ENCODE measurements at regions not wholly inside any gene's neighbourhood (a gene's known extent, or its start where the extent isn't known, plus 50 kb on each side); places are given as distances from the start of the nearest gene placed in this dataset.

DNA sequence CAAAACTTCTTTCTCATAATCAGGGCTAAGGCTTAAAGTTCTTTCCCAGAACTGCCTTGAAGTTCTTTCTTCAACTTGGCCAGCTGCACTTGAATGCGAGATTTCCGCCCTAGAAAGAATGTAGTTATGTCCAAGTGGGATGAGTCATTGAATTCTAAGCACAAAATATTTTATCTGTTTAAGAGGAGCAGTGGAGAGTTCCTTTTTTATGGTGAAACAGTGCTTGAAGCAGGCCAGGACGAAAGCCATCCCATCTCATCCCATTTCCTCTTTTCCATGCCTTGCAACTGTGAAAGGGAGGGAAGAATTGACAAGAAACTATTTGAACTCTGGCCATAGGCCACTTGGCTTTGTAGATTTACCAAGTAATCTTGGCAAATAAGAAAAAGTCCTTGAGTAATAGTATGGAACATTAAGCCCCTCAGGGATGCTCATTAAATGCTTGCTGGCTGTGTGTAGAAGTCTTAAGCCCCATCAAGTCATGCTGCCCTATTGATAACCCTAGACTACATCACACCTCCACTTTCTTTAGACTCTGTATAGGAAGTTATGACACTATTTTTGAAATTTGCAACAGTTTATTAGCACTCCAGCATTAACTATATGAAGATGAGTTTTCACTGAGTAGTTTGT is 174.5 kb downstream of the KCTD12 start:
- DNase-seq (ENCODE audit: low spot score) = no peak

DNA sequence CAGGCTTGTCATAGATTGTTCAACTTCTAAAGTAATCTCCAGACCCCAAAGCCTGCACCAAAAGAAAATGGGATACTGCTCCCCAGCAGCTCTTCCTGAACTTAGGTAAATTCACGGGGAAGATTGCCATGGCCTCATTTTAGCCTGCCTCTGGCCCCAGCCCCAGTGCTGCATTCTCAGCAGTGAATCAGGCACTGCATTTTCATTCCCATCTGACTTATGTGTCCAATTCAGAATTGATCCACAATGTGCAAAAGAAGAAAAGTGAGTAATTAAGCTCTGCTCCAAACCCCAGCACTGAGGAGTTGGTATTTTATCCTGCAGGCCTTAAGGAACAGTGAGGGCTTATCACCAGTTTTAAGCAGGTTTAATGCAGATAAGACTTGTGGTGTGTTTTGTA is 176.4 kb downstream of the KCTD12 start:
- DNase-seq (ENCODE audit: low spot score) = no peak

DNA sequence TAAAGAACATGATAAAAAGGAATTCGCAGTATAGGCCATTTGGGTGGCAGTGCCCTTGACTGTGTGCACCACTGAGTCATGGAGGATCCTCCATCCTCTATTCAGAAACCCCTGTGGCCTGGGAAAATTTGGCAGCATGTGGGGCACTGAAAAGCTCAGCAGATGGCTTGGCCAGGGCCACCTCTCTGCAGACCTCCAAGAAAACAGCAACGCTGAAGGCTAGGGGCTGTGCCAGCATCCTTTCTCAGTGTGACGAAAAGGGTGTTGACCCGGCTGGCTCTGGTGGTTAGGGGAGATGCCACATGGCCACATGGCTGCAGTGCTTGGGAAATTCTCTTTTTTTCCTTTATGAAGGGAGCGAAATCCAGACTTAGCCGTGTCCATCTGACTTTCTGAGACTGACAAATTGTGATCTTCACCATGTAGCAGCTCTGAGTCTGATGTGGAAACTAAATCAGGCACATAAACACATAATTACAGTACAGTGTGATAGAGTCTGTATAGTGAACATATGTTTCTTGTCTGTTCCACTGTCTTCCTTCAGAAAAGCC is 178.0 kb downstream of the KCTD12 start:
- no peak for DNase-seq (ENCODE audit: low spot score)

DNA sequence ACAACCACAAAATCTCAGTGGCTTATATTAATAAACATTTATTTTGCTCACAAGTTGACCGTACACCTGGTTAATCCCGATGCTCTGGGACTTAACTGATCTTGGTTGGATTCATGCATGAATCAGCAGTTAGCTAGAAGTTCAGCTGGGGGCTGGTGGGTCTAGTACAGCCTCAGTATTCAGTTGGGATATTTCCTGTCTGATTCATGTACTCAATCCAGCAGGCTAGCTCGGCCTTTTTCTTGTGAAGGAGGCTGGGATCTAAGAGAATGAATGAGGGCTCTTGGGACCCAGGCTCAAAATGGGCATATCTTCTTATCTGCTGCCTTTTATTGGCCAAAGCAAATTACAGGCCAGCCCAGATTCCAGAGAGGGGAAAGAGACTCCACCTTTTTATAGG is 178.8 kb downstream of the KCTD12 start:
- no peak for DNase-seq (ENCODE audit: low spot score)

DNA sequence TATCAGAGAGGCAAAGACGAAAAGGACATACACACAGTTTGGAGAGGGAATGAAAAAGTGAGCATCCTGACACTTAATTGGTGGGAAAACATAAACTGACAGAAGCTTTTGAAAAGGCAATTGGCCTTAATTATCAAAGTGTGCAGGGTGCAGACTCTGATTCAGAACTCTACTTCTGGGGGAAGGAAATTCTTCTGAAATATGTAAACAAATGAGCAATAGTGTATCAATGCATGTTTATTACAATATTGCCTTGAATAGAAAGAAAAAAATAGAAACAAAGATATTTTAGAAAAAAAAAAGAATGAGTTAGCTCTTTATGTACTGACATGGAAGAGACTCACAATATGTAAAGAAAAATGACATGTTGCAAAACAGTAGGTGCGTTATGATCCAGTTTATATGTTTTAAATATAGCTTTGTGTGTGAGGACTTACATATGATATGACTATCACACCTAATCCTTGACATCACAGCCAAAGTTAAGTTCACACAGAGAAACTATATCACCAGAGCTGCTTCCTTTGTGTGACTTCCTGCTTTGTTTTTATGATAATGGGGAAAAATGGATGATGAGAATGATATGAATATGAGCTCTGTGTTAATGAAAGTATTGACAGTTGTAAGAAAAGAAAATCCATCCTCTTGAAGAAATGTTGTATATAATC is 182.4 kb downstream of the KCTD12 start:
- DNase-seq (ENCODE audit: low spot score) = no peak

DNA sequence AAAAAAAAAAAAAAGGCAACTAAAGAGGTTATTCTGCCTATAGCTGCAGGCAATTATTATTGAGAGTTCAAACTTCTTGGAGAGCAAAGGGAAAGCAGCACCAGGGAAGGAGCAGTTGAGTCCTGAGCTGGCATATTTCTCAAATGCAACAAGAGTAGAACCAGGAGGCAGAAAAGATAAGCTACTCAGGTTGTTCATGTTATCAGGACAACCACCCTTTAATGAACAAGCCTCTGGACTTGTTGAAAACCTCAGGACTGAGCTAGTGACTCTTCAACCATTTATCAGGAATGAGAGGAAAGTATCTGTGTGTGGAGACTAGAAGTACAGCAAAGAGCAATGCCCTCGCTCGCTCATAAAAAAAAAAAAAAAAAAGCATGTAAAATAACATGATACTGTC is 183.0 kb downstream of the KCTD12 start:
- DNase-seq (ENCODE audit: low spot score) = no peak

DNA sequence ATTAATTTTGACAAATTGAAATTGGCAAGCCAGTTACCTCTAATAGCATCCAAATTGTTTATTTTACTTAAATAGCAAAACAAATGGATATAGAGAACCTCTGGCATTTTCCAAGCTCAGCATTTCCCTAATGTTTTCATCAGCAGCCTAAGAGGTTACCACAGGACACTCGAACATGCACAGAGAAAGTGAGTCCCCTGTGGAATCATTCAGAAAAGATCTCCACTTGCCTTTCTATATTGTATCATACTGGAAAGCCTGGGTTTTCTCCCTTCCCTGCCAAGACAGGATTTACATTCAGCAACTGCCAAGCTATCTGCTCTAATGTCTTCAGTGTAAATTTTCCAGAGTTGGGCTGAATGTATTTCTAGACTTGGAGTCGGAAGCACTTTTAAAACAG is 188.9 kb downstream of the KCTD12 start:
- no peak for DNase-seq (ENCODE audit: low spot score)

DNA sequence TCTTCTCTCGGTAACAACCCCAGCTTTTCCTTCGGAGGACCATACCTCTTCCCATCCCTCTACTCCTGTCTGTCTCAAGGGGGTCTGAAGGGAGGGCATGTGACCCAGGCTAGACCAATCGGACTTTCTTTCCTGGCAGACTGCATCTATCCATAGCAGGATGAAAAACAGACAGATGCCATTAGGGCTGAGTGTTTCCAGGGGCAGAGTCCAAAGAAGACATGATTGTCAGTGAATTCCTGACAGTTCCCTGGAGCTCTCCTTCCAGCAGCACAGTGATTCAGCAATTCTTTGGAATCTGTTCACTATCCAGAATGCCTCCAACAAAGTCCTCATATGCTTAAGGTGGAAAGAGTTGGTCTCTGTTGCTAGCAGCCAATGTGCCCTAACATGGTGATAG is 189.8 kb downstream of the KCTD12 start:
- no peak for DNase-seq (ENCODE audit: low spot score)

DNA sequence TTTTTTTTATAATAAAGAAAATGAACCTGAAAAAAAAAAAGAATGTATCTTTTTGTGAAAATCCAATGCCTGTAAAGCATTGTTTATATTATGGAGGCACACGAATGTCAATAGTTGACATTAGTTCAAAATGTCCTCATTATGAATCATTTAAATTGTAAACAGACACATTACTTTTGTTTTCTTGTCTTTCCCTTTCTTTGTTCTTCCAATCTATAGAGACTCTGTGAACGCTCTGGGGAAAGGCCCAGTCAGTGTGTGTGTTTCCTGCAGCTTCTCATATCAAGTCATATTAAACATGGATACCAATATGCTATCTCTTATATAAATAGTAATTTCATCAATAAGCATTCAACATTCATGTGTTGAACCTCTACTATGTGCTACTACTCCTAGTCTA is 193.1 kb downstream of the KCTD12 start:
- no peak for DNase-seq (ENCODE audit: low spot score)

DNA sequence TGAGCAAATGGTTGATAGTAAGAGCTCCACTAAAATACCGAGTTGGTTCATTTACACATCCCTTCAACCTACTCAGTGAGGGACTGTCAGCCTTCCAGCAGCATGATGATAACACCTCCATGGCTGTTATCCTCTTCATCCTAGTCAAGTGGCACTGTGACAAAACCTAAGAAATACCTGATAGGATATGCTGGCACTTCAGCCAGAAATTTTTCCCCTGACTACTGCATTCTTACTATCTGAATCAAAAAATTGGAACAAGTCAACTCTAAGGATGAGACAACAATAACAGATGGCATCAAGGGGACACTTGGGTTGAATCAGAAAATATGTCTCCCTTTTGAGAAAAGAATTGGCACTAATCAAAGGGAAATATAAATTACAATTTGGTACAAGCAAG is 193.9 kb downstream of the KCTD12 start:
- DNase-seq (ENCODE audit: low spot score) = no peak

DNA sequence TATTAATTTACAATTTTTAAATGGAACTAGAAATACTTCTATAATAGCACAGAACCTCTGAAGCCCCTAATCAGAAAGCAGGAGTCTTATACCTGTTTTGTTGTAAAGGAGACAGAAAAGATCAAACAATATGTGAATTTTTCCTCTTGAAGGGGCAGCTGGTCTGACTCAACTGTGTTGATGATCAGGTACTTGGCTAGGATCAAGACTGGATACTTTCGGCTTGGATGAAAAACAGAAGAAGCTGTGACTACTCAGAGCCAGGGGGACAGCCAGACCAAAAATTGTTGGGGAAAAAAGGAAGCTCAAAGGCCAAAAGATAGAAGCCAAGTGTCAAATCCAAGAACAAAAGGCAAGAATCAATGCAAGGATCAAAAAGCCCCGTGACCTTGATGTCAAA is 195.6 kb downstream of the KCTD12 start:
- no peak for DNase-seq (ENCODE audit: low spot score)

DNA sequence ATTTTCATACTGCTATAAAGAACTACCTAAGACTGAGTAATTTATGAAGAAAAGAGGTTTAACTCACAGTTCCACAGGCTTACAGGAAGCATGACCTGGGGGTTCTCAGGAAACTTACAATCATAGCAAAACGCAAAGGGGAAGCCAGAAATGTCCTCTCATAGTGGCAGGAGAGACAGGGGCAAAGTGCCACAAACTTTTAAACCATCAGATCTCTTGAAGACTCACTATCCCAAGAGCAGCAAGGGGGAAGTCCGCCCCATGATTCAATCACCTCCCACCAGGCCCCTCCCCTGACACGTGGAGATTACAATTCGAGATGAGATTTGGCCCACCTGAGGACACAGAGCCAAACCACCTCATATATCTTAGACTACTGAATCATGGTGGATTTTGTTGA is 198.7 kb downstream of the KCTD12 start:
- DNase-seq (ENCODE audit: low spot score) = no peak

DNA sequence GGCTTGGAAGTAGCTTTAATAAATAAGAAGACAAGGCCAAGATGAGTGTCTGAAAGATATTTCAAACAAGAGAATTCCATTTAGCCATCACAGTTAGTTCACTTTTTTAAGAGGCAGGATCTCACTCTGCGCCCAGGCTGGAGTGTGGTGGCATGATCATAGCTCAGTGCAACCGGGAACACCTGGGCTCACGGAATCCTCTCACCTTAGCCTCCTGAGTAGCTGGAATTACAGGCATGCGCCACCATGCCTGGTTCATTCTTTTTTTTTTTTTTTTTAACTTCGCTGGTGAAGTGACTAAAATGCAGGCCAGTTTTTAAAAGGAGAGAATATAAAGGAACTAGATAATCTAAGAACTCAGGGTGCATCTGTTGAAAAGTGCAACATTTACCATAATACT is 200.3 kb downstream of the KCTD12 start:
- DNase-seq (ENCODE audit: low spot score) = no peak

DNA sequence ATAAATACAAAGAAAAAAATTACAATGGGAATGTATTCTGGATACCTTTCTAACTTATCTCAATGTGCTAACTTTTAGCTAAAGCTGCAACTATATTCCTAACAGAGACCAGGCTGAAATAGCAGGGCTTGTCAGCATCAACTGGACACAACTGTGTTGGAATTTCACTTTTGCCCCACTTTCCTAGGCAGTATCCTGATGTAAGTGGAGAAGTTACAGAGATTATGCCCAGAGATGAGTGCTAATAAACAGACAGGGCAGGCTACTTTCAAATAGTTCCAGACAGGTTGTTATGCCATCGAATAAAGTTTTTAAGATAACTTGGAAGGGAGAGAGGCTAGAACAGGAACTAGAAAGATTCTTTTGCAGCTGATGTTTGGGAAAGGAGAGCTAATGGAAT is 201.9 kb downstream of the KCTD12 start:
- DNase-seq (ENCODE audit: low spot score) = no peak

DNA sequence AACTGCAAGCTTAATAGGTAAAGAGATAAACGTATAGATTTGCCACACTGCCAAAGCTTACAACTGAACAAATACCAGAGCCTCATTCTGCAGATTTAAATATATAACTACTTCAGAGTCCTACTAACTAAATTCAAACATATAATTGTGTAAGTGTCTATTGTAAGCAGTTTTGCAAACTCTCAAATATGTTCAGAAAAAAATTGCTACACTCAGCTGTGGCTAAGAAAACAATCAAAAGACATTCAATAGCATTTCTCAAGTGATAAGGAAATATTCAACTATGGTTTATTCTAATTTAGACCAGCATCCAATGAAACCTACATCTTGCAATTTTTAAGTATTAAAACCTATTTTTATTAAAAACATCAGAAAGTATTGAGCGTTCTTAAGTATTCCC is 202.4 kb downstream of the KCTD12 start:
- no peak for DNase-seq (ENCODE audit: low spot score)

DNA sequence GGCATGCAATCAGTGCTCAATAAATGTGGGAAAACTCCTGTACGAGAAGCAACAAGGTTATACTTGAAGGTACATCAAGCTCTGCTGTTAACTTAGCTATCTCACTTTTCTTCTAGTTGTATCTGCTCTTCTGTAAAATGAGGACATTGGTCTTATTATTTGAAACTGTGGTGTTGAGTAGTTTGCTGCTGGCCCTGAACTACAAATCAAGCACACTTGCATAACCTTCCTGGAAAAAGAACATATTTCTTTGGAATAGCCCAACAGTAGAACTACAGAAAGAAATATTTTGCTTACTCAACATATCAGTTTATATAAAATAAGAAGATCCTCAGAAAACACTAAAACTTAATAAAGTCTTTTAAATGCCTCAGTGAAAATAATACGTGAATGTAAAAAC is 203.0 kb downstream of the KCTD12 start:
- no peak for DNase-seq (ENCODE audit: low spot score)

DNA sequence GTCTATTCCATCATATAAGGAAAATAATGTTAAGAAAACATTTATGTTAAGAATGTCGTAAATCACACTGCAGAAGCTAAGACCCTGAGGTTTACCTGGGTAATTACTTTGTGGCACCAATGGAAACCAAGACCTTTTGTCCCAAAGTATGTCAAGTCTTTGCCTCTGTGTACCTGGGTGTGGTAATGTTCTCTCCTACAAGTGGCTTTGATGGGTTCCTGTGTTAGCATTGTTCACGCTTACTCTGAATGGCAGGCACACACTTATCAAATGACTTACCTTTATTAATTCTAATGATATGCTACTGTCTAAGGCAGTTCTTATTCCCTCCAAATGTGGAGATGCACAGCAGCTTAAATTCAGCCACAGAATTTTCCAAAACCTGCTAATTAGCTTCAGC is 206.1 kb downstream of the KCTD12 start:
- no peak for DNase-seq (ENCODE audit: low spot score)

DNA sequence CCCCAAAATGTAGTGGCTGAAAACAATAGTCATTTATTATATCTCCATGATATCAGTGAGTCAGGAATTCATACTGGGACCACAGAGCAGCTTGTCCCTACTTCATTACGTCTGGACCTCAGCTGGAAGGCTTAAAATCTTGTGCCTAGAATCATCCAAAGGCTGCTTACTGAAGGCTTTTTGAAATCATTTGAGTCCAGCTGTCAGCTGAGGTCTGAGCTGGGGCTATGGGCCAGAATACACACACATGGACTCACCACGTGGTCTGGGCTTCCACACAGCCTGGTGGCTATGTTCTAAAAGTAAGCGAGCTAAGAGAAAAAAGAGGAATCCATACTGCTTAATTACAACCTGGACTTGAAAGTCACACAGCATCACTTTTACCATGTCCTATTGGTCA is 209.2 kb downstream of the KCTD12 start:
- no peak for DNase-seq (ENCODE audit: low spot score)

DNA sequence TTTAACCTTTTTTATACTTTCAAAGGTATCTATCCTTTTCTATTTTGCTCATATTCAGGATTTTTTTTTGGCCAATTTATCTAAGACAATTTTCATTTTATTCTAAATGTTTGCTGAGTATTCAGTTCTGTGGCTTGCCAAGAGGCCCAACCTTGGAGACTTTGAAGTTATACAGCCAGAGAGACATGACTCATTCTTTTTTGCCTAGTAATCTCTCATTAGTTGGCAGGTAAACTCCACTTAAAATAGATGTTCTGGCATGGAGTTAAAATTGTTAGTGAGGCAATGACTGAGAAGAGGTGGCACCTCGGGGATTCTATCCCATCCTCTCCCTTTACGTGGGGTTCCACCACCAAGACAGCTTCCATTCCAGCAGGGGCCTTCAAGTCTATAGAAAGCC is 213.8 kb downstream of the KCTD12 start:
- no peak for DNase-seq (ENCODE audit: low spot score)

DNA sequence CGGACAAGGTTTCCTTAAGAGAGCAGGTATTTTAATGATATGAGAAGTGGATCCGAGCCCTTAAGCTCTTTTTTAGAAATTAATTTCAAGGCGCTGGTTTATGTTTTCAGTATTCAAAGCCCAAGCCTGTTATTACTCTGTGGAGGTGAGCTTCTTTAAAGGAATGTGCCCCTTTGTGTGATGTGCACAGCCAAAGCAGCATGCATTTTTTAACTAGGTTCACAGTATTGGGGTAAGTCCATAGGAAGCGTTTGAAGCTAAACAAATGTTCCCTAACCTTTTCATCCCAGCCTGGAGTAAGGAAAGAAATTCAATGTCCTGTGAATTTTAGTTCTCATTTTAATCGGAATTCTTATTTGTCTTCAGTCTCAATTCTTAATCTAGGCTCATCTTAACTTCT is 217.5 kb downstream of the KCTD12 start:
- no peak for DNase-seq (ENCODE audit: low spot score)

DNA sequence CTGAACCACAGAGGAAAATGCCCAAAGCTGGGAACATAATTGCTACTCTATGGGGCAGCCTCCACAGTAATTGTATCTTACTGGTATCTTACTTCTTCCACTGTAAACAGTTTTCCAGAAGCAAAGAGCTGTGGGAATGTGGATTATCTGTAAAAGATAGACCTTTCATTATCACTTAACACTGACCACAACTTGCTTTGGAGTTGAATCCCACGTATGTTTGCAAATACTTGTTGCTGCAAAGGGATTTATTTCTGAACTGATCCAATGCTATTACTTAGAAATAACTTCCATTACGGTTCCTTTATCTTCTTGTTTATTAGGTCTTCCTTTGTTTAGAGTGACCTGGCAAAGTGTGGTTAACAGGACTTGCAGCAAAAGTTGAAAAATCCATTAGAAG is 218.1 kb downstream of the KCTD12 start:
- DNase-seq (ENCODE audit: low spot score) = no peak

DNA sequence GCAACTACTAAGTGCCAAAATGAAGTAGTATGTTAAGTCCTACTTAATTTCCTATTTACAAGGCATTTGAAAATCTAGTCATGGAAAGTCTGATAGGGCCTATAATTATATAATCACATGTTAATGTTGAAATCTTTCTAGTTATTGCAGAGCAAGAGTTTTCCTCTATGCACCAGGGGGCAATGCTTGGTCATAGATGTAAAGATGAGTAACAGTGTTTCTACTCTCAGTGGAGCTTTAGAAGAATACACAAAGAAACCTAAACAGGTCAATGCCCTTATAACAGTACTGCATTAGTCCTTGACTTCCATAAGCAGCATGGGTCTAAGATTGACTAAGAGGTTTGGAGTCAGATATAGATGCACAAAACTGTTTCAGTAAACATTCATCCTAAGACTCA is 218.7 kb downstream of the KCTD12 start:
- no peak for DNase-seq (ENCODE audit: low spot score)

DNA sequence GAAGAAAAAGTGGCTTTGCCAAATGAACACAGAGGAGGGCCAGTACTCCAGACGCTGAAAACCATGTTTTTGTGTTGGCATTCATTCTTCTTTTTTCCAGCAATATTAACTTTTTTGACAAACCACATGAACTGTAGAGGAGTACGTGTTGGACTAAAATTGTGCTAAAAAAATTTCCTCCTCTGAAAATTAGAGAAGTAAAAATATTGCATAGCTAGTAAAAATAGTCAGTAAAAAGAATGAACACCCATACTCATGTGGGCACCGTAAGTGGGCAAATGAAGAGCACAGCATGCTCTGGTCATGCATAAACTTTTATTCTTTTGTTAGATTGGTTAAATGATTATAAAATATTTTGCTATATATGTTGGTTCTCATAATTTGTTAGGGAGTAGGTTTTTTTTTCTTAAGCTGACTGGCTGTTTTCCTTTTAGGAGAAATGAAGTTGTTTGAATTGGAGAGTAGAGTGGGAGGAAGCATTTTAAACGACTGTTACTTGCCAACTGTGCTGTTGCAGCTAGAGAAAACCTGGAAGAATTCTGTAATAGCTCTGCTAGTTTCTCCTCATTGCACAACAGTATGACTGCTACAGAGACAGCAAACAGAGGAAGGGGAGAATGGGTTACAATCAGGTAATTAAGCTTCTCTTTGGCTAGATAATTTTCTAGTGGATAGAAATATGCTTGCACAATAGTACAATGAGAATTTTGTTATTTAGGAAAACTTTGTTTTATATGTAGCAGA is 222.4 kb downstream of the KCTD12 start:
- DNase-seq (ENCODE audit: low spot score) = no peak
